Suprapubic skin (tissue), 3 donors: ENCODE measurements at regions not wholly inside any gene's neighbourhood (a gene's known extent, or its start where the extent isn't known, plus 50 kb on each side); places are given as distances from the start of the nearest gene placed in this dataset.

ENCODE experiments used
- CTCF ChIP-seq, 2 donors: fragments of 200-600 bp in 1 of 2; fragments of 450-650 bp in 1 of 2; sonication (generic) in 1 of 2; IDR thresholded peaks; one replicate each; pipeline ENCODE4 v1.5.1; 2016 to 2019; ENCODE audit warnings: antibody characterized with exemption in 2 of 2, mild to moderate bottlenecking in 1 of 2, moderate library complexity in 1 of 2
- POLR2A ChIP-seq, 2 donors: fragments of 450-650 bp; IDR thresholded peaks; one replicate each; pipeline ENCODE4 v1.6.1; 2017; ENCODE audit warnings: antibody characterized with exemption in 2 of 2, mild to moderate bottlenecking in 2 of 2, moderate library complexity in 2 of 2

DNA sequence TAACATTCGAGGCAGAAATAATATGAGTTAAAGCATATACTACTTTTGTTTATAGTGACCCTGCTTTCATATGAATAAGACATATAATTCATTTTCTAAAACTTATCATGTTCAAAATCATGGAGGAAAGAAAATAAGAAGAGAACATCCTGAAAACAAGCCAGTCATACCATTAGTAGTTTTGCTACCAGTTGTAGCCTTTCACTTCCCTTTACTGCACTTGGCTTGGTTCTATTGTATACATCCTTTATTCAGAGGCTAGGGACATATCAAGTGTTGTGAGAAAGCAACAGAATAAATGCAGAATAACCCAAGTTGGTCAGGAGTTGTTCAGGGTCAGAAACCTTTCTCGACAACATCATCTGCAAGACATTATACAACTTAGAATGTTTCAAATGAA is 598.7 kb downstream of the SOX5 start:
- TF ChIP-seq CTCF (IDR thresholded peaks at IDR 0.05) = no peak
- no peak for TF ChIP-seq POLR2A (IDR thresholded peaks at IDR 0.05)
